ENCODE measurements at regions not wholly inside any gene's neighbourhood (a gene's known extent, or its start where the extent isn't known, plus 50 kb on each side); places are given as distances from the start of the nearest gene placed in this dataset.

- no peak for TF ChIP-seq CTCF (conservative IDR thresholded peaks at IDR 0.05 in 1 of 2, IDR thresholded peaks at IDR 0.05 in 1 of 2; ENCODE audit: low read depth in 1 of 2, low read length in 2 of 2)
- TF ChIP-seq EZH2 (IDR thresholded peaks at IDR 0.05; ENCODE audit: low read length, missing control alignments) = no peak
These were observed 53.0 kb upstream of the PITRM1 start for GRCh38 chr10:3225561-3225960.
